ENCODE measurements at regions not wholly inside any gene's neighbourhood (a gene's known extent, or its start where the extent isn't known, plus 50 kb on each side); places are given as distances from the start of the nearest gene placed in this dataset.

- Mint-ChIP-seq H3K4me1 (peaks cover 7% of the 10 kb centered on the region), H3K27me3 (ENCODE audit: low read depth, poor library complexity) (no peaks in the 10 kb centered on the region), H3K27ac (no peak overlapping the region), H3K36me3 (ENCODE audit: low read depth) (peaks cover 4% of the 10 kb centered on the region), H3K9me3 (no peaks in the 10 kb centered on the region), H3K4me3 (no peak overlapping the region)
- no peak for DNase-seq
- TF ChIP-seq CTCF (IDR thresholded peaks at IDR 0.05) = no peak
Observed at GRCh38 chr4:20462426-20463175, 210.9 kb downstream of the SLIT2 start.

GRCh38 chr4:20463176-20463430 lies 211.4 kb downstream of the SLIT2 start:
- Mint-ChIP-seq H3K36me3 (ENCODE audit: low read depth) (peaks cover 4% of the 10 kb centered on the region), H3K27me3 (ENCODE audit: low read depth, poor library complexity) (no peaks in the 10 kb centered on the region), H3K4me3 (no peak overlapping the region), H3K9me3 (no peaks in the 10 kb centered on the region), H3K27ac (no peak overlapping the region), H3K4me1 (peaks cover 7% of the 10 kb centered on the region)
- TF ChIP-seq CTCF (IDR thresholded peaks at IDR 0.05) = no peak
- DNase-seq = no peak

- H3K4me1 Mint-ChIP-seq = peaks cover 7% of the 10 kb centered on the region
- no peaks in the 10 kb centered on the region for H3K27me3 Mint-ChIP-seq (ENCODE audit: low read depth, poor library complexity)
- H3K27ac Mint-ChIP-seq = peak overlapping the region; percentile 13
- TF ChIP-seq CTCF (IDR thresholded peaks at IDR 0.05) = no peak
- H3K36me3 Mint-ChIP-seq (ENCODE audit: low read depth) = peaks cover 4% of the 10 kb centered on the region
- H3K4me3 Mint-ChIP-seq = no peak overlapping the region
- DNase-seq = no peak
- H3K9me3 Mint-ChIP-seq = no peaks in the 10 kb centered on the region
Observed at GRCh38 chr4:20464381-20464780, 212.7 kb downstream of the SLIT2 start.

GRCh38 chr4:20474119-20474518 lies 222.4 kb downstream of the SLIT2 start:
- DNase-seq = peak; percentile 6
- Mint-ChIP-seq H3K27ac (no peak overlapping the region), H3K27me3 (ENCODE audit: low read depth, poor library complexity) (no peaks in the 10 kb centered on the region), H3K4me3 (no peak overlapping the region), H3K36me3 (ENCODE audit: low read depth) (no peaks in the 10 kb centered on the region), H3K9me3 (no peaks in the 10 kb centered on the region), H3K4me1 (peaks cover 6% of the 10 kb centered on the region)
- no peak for TF ChIP-seq CTCF (IDR thresholded peaks at IDR 0.05)

GRCh38 chr4:20478412-20478811 lies 221.8 kb upstream of the PACRGL start:
- H3K27me3 Mint-ChIP-seq (ENCODE audit: low read depth, poor library complexity) = no peaks in the 10 kb centered on the region
- H3K36me3 Mint-ChIP-seq (ENCODE audit: low read depth) = no peaks in the 10 kb centered on the region
- no peaks in the 10 kb centered on the region for H3K4me1 Mint-ChIP-seq
- TF ChIP-seq CTCF (IDR thresholded peaks at IDR 0.05) = no peak
- H3K4me3 Mint-ChIP-seq = no peak overlapping the region
- no peak for DNase-seq
- H3K27ac Mint-ChIP-seq = no peak overlapping the region
- H3K9me3 Mint-ChIP-seq = no peaks in the 10 kb centered on the region

GRCh38 chr4:20480165-20480947 lies 219.9 kb upstream of the PACRGL start:
- peak overlapping the region; percentile 75 for H3K27ac Mint-ChIP-seq
- H3K36me3 Mint-ChIP-seq (ENCODE audit: low read depth) = no peaks in the 10 kb centered on the region
- no peak for DNase-seq
- H3K9me3 Mint-ChIP-seq = no peaks in the 10 kb centered on the region
- no peak overlapping the region for H3K4me3 Mint-ChIP-seq
- H3K4me1 Mint-ChIP-seq = no peaks in the 10 kb centered on the region
- no peaks in the 10 kb centered on the region for H3K27me3 Mint-ChIP-seq (ENCODE audit: low read depth, poor library complexity)
- no peak for TF ChIP-seq CTCF (IDR thresholded peaks at IDR 0.05)
